ENCODE measurements at regions not wholly inside any gene's neighbourhood (a gene's known extent, or its start where the extent isn't known, plus 50 kb on each side); places are given as distances from the start of the nearest gene placed in this dataset.

DNA sequence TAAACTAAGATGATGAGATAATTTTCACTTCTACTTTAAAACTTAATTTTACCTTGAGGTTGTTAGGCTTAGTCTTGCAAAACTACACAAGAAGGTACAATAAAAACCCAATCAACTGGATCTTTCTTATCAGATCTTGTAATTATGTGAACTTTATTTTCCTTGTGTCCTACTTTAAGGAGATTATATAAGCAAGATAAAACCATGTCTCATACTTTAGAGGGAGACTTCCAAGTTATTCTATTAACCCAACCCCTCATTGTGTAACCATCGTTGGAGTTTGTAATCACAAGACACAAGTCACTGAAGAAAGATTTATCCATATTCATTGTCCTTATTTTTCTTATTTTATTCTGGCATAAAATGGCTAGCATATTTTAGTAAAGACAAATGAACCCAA, 165.6 kb downstream of the SERPINI1 start:
- no peak overlapping the region for H3K27ac ChIP-seq (ENCODE audit: insufficient read depth, low read depth, low read length)
- H3K9me1 ChIP-seq (replicated peaks; ENCODE audit: control insufficient read depth, extremely low read depth, insufficient read depth, low read length) = no peaks in the 10 kb centered on the region
- dilution Hi-C loops (cut with MboI; ENCODE audit: extremely low pct_ligation_motif_present, low sequenced_read_pairs) (no loop called here), intact Hi-C loops (cut with micrococcal nuclease) (no loop called here)
- H3K9ac ChIP-seq (replicated peaks; ENCODE audit: extremely low read depth, insufficient read depth, low read length) = no peak overlapping the region
- H3K4me2 ChIP-seq (ENCODE audit: insufficient read depth, low read length) = no peak overlapping the region
- TF ChIP-seq POLR2AphosphoS5 (IDR thresholded peaks at IDR 0.05; ENCODE audit: insufficient read depth, low read depth, low read length) (no peak), FOS (IDR thresholded peaks at IDR 0.05; ENCODE audit: borderline replicate concordance, insufficient read depth, low read length) (no peak), POLR2A (IDR thresholded peaks at IDR 0.05; ENCODE audit: low read depth, low read length) (no peak), MYC (IDR thresholded peaks at IDR 0.05; ENCODE audit: low read depth, low read length) (no peak), GATA2 (IDR thresholded peaks at IDR 0.05; ENCODE audit: insufficient read depth, insufficient read length, low read depth, low read length) (no peak), EZH2 (IDR thresholded peaks at IDR 0.05; ENCODE audit: borderline replicate concordance, low read depth, low read length, severe bottlenecking) (no peak), JUN (IDR thresholded peaks at IDR 0.05; ENCODE audit: borderline replicate concordance, insufficient read depth, insufficient read length, low read depth) (no peak)
- TF ChIP-seq, protein P1, sequence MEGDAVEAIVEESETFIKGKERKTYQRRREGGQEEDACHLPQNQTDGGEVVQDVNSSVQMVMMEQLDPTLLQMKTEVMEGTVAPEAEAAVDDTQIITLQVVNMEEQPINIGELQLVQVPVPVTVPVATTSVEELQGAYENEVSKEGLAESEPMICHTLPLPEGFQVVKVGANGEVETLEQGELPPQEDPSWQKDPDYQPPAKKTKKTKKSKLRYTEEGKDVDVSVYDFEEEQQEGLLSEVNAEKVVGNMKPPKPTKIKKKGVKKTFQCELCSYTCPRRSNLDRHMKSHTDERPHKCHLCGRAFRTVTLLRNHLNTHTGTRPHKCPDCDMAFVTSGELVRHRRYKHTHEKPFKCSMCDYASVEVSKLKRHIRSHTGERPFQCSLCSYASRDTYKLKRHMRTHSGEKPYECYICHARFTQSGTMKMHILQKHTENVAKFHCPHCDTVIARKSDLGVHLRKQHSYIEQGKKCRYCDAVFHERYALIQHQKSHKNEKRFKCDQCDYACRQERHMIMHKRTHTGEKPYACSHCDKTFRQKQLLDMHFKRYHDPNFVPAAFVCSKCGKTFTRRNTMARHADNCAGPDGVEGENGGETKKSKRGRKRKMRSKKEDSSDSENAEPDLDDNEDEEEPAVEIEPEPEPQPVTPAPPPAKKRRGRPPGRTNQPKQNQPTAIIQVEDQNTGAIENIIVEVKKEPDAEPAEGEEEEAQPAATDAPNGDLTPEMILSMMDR (IDR thresholded peaks at IDR 0.05; ENCODE audit: extremely low read depth in 1 of 2, insufficient read depth in 1 of 2, low read depth in 1 of 2, low read length in 2 of 2) = no peak
- TF ChIP-seq, protein P2, sequence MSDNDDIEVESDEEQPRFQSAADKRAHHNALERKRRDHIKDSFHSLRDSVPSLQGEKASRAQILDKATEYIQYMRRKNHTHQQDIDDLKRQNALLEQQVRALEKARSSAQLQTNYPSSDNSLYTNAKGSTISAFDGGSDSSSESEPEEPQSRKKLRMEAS (IDR thresholded peaks at IDR 0.05; ENCODE audit: insufficient read depth, insufficient read length) = no peak
- ChIA-PET POLR2A (no interaction called here), CTCF (no interaction called here)
- FAIRE-seq = no peak
- H3K4me1 ChIP-seq (ENCODE audit: control insufficient read depth, extremely low read depth, insufficient read depth, low read length) = no peaks in the 10 kb centered on the region
- no peaks in the 10 kb centered on the region for H4K20me1 ChIP-seq (replicated peaks; ENCODE audit: control insufficient read depth, extremely low read depth, insufficient read depth, low read length)
- H3K27me3 ChIP-seq (ENCODE audit: control insufficient read depth in 2 of 2, insufficient read depth in 2 of 2, low read length in 2 of 2) = no peaks in the 10 kb centered on the region
- H2AFZ ChIP-seq (ENCODE audit: low read depth, low read length) = no peak overlapping the region
- BruUV-seq (replicated peaks) = no TSS peak
- H3K4me3 ChIP-seq (replicated peaks in 1 of 3; ENCODE audit: insufficient read depth in 1 of 3, low read depth in 1 of 3, low read length in 3 of 3) = no peak overlapping the region
- no peak for DNase-seq (ENCODE audit: low read depth, low spot score)
- no peaks in the 10 kb centered on the region for H3K9me3 ChIP-seq (replicated peaks; ENCODE audit: control insufficient read depth, insufficient read depth, low read length)
- H3K79me2 ChIP-seq (ENCODE audit: control insufficient read depth, insufficient read depth, low read length) = no peaks in the 10 kb centered on the region
- no peaks in the 10 kb centered on the region for H3K36me3 ChIP-seq (ENCODE audit: control insufficient read depth in 2 of 2, extremely low read depth in 1 of 2, insufficient read depth in 2 of 2, low read length in 2 of 2)

Measured in endothelial cell of umbilical vein (primary cell).